ENCODE measurements at regions not wholly inside any gene's neighbourhood (a gene's known extent, or its start where the extent isn't known, plus 50 kb on each side); places are given as distances from the start of the nearest gene placed in this dataset.

DNA sequence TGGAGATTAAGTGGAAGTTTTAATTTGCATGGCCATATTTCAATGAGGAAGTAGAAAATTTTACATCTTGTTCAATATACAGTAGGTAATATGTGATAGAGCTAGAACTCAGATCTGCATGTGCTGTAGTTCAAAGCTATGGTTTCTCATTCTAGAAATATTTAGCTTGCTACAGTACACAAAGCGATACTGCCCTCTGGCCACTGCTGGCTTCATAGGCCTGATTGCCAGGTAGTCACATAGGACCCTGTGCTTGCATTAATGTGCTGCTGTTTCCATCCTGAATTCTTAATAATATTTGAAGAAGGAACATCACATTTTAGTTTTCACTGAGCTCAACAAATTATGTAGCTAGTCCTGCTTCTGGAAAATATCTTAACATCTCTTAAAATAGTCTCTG lies 87.0 kb downstream of the PLSCR2 start:
- peak; percentile 52 for DNase-seq (ENCODE audit: low read depth)

DNA sequence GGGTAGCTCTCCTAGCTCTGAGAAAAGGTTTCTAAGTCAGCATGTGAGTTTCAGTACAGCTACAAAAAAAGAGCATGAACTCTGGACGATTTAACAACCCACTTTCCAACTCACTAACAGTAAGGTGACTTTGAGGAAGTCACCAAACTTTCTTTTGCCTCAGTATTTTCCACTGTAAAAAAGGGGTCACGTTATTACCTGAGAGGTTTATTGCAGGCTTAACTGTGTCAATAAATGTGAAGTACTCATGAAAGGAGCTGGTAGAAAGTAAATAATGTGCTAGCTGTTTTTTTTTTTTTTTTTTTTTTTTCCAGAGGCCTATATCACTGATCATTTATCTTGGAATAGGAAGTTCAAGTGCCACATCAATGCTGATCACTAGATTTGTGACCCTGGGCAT lies 89.3 kb downstream of the PLSCR2 start:
- DNase-seq (ENCODE audit: low read depth) = no peak

DNA sequence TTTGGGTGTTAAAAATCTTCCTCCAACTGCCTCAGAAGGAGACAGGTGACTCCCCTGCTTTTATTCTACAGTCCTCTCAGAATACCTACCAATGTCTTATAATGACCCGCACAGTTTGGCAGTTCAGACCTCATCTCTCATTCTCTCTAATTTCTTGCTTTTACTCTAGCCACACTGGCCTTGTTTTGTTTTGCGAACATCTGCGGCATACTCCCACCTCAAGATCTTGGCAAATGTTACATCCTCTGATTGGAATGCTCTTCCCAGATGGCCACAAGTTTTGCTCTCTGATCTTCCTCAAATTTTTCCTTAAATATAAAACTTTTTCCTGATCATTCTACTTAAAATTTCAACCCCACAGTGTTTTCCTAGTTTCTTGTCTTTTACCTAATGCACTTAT lies 94.1 kb downstream of the PLSCR2 start:
- DNase-seq (ENCODE audit: low read depth) = peak; percentile 22

DNA sequence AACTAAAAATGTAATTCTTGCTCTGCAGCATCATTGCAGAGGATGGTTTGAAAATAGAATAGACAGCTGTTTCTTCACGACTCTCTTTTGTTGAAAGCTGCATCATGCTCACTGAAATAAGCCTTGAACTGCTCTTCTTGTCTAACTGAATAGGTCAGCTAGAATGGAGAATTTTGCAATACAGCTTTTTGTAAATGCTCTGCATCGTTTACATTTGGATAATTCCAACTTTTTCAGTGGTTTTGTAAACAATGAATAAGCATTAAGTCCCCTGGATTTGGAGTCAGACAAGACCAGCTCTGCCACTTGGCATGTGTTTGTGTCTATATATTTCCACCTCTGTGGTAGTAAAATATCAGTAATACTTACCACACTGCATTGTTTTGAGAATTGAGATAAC lies 95.2 kb downstream of the PLSCR2 start:
- DNase-seq (ENCODE audit: low read depth) = peak; percentile 26

DNA sequence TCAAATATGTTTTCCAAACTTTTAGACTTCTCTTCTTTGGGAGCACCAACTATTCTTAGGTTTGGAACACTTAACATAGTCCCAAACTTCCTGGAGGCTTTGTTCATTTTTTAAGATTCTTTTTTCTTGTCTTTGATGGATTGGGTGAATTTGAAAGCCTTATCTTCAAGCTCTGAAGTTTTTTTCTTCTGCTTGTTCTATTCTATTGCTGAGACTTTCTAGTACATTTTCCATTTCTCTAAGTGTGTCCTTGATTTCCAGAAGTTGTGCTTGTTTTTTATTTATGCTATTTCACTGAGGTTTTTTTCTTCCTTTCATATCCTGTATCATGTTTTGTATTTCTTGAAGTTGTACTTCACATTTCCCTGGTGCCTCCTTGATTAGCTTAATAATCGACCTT lies 97.5 kb downstream of the PLSCR2 start:
- DNase-seq (ENCODE audit: low read depth) = no peak

DNA sequence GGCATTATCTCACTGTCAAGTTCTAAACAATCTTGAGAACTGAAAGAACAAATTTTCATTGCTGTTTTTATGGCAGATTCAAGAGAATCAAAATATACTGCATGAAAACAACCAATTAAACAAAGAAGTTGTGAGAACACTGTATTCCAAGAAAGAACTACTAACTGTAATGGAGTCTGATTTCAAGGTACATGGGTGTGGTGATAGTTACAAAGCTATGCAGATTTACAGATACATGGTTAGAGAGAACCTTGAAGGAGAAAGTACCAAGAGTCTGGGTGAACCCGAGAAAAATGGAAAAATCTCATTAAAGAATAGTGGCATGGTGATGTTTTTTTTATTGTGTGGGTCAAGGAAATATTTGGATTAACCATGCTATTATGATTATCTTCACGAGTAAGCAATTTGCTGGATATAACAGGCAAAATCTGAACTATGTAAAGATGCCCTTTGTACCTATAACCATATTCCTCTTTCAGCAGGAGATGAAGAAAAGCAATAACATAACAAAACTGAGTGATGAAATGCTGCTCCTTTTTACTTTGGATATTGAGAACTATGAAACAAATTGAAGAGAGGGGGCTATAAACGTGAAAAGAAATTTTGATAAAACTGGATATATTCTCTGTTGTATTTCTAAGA lies 100.4 kb downstream of the PLSCR2 start:
- DNase-seq (ENCODE audit: low read depth) = no peak

DNA sequence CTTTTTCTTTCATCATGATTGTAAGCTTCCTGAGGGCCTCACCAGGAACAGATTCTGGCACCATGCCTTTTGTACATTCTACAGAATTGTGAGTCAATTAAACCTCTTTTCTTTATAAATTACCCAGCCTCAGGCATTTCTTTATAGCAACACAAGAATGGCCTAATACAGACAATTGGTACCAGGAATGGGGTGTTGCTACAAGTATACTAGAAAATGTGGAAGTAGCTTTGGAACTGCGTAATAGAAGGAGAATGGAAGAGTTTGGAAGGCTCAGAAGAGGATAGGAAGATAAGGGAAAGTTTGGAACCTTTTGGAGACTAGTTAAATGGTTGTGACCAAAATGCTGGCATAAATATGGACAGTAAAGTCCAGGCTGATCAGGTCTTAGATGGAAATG lies 108.9 kb upstream of the PLSCR4 start:
- DNase-seq (ENCODE audit: low read depth) = no peak

DNA sequence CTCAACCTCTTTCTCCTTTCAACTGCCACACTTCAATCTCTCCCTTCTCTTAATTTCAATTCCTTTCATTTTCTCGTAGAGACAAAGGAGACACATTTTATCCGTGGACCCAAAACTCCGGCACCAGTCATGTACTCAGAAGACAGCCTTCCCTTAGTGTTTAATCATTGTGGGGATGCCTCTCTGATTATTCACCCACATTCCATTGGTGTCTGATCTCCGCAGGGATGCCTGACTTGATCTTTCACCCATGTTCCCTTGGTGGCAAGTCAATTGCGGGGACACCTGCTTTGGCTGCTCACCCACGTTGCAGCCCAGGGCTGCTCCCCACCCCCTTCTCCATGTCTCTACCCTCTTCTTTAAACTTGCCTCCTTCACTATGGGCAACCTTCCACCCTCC lies 103.5 kb upstream of the PLSCR4 start:
- peak; percentile 79 for DNase-seq (ENCODE audit: low read depth)

DNA sequence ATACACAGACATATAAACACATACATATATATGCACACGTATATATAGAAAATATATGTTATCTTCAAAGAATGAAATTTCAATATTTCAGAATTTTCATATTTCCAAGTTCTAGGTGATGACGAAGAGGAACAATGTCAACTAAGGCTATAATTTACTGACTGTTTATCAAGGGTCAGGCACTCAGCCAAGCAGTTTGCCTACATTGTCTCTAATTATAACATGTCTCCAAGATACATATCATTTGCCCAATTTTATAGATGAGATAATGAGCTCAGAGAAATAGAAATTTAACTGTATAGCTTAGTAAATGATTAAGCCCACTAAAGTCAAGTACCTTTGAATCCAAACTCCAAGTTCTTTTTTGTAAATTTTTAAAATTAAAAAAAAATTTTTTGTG lies 99.9 kb upstream of the PLSCR4 start:
- DNase-seq (ENCODE audit: low read depth) = no peak

DNA sequence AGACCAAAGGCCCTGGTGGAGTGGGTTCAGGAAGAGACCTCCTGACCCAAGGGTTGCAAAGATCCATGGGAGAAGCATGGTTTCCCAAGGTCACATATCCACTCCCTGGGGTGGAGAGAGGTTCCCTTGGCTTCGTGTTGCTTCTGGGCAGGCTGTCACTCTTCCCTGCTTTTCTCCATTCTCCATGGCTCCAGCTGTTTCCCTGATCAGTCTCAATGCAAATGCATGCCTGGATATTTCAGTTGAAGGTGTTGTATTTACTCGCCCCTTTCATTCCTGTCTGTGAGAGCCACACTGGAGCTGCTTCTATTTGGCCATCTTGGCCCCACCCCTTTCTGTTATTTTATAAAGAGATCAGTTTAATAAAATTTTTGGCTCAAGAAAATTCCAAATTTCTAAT lies 95.0 kb upstream of the PLSCR4 start:
- no peak for DNase-seq (ENCODE audit: low read depth)

DNA sequence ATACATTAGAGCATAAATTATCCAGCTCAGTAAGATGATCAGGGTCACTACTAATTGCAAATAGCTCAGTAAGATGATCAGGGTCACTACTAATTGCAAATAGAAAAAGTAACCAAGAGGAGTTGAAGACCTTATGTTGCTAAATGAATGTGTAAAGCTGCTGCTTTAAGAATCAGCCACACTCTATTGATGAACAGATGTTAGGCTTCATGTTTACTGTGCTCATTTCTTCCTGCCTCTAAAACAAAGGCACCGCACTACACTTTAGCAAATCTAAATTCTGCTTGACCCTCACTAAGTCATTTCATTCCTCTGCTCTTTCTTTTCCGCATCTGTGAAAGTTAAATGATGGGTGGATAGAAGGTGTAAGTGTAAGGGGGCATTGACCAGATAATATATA lies 92.6 kb upstream of the PLSCR4 start:
- no peak for DNase-seq (ENCODE audit: low read depth)

DNA sequence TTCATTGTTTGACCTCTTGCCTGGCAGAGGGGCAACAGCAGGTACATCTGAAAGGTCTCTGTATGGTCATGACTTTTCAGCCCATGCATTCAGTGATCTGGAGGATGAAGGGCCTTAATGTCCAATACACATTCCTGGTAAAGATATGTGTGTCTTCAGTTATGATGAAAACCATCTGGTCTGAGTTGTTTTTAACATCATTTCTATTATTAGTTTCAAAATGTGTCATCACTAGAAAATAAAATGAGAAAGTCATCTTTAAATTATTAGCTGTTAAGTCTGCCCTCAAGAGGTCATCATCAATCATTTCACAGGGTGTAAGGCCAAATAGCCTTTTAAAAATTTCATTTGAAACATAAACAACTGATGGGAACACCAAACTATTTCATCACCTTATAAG lies 92.1 kb upstream of the PLSCR4 start:
- no peak for DNase-seq (ENCODE audit: low read depth)

DNA sequence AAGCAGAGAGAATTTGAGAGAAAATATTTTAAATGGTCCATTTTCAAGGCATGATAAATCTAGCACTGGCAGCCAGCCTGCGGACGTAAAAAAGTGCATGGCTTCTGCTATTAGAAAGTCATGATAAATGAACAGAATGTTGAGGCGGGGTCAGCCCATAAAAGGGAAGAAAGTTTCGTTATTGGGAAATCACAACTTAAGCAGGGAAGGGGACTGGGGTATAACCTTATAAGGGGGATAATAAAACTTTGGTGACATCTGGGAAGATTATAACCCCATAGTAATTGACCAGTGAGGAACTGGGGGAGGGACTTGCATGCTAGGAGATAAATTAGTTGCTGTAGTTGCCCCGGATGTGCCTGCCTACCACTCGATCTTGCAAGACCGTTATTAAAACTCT lies 88.4 kb upstream of the PLSCR4 start:
- peak; percentile 16 for DNase-seq (ENCODE audit: low read depth)

DNA sequence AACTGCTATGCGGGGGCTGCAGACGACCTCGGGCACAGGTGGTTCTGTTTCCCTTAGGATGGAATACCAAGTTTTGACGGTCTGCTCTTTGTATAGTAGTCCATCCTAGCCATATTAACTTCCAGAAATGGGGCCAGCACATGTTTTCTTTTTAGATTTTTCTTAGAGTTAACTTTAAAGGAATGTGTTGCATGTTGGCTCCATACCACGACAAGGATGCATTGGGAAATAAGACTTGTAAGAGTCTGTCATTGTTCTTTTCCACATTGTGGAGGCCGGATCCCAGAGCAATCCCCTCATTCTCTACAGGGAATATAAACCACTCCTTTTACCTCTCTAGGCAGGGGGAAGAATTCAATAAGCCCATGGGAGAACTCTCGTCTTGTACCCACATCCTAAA lies 87.1 kb upstream of the PLSCR4 start:
- DNase-seq (ENCODE audit: low read depth) = no peak

DNA sequence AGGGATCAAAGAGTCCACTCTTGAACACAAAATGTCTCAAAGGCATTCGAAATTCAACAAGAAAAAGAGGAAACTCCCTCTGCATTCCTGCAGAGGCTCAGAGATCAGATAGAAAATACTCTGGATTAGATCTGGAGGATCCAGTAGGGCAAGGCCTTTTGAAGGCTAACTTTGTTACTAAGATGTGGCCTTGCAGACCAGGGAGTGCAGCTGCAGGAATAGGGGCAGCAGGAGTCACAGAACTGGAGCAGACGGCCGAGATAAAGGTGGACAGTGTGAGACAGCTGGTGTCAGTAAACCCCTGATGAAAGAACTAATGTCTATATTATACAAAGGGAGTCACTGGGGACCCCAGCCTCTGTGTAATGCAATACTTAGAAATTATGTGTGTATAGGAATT lies 84.5 kb upstream of the PLSCR4 start:
- no peak for DNase-seq (ENCODE audit: low read depth)

DNA sequence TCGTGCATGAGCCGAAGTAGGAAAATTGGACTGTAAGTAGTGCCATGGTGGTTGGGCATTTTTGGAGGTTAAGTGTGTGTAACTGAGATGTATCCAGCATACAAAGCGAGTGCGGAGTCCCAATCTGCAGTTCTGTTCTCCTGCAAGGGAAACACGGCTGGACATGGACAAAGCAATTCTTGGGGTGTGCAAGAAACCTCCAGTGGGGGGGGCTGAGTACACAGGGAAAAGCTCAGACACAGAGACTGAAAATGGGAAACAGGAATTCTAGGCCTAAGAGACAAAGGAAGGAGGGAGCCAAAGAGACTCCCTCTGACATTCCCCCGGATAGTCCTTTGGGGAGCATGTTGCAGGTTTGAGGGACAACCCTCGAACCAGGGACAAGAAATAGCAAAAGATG lies 83.2 kb upstream of the PLSCR4 start:
- DNase-seq (ENCODE audit: low read depth) = peak; percentile 54

DNA sequence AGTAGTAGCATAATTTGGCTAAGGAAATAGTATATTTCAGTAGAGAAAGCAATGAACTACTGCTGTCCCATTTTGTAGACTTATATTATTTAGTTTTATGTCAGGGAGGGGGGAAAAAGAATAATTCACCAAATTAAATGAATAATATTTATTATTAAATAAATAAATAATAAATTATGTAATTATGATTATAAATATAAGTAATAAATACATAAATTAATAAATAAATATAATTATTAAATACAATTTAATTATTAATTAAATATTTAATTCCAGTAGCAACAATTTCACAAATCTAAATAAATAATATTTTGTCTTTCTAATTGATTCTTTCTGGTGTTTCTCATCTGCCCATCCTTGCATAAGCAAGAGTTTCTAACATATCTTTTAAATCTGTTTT lies 81.1 kb upstream of the PLSCR4 start:
- no peak for DNase-seq (ENCODE audit: low read depth)

DNA sequence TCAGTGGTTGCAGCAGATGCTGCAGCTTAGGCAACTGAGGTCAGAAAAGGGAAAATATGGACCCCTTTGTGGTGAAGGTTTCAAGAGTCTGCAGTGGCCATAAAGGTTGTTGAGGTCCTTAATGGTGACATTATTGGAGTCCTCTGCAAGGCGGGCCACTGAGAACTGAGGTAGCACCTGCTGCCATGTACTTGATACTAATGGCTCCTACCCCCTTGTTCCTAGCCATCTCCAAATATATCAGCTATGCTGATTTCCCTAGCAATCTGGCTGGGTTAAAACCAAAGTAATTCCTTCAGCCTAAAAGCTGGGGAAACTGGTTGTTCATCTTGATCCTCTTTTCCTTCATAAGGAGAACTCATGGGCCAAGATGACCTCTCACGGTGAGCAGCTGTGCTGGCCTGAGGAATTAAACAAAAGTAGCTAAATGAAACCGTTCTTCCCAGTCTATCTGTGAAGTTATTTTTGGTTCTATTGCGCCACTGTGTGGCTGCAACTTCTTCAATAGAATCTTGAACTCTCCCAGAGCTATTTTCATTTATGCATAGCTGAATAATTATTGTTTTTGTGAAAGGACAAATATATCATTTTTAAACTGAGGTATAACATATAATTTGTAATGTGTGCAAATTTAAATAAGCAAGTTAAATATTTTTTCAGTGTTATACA lies 76.1 kb upstream of the PLSCR4 start:
- DNase-seq (ENCODE audit: low read depth) = peak; percentile 74

DNA sequence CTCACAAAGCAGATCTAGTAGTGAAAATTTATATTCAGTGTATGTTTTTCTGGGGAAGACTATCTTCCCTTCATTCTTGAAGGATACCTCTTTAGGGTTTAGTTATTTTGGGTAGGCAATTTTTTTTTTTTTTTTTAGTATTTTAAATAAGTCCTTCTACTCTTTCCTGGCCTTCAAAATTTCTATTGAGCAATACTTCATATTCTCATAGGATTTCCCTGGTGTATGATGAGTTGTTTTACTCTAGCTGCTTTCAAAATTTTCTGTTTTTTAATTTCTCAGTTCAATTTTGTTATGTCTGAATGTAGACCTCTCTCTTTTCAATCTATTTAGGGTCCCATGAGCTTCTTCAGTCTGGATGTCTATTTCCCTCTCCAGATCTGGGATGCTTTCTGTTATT lies 74.3 kb upstream of the PLSCR4 start:
- DNase-seq (ENCODE audit: low read depth) = no peak

DNA sequence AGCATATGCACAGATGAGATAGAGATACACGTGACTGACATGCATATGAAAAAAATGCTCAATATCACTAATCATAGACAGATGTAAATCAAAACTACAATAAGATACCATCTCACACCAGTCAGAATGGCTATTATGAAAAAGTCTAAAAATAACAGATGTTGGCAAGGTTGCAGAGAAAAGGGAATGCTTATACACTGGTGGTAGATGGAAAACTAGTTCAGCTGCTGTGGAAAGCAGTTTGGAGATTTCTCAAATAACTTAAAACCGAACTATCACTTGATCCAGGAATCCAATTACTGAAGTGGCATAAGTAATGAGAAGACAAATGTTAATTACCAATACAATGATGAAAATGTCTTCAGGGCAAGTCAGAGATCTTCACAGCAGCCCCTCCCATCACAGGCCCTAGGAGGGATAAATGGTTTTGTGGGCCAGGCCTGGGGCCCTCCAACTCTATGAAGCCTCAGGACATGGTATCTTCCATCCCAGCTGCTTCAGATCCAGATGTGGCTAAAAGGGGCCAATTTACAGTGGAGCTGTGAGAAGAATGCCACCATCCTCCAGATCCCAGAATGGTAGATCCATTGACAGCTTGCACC lies 71.4 kb upstream of the PLSCR4 start:
- no peak for DNase-seq (ENCODE audit: low read depth)

DNA sequence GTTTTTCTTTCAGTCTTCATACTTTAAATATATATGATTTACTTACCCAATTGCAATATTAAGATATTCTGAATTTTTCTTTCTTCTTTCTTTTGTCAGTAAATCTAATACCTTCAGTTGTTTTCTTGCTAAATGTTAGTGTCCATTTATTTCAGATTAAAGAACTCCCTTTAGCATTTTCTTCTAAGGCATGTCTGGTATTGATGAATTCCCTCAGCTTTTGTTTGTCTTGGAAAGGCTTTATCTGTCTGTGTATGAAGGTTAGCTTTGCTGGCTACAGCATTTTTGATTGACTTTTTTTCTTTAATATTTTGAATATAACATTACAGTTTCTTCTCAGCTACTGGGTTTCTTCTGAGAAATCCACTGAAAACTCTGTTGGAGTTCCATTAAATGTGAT lies 64.0 kb upstream of the PLSCR4 start:
- DNase-seq (ENCODE audit: low read depth) = no peak

DNA sequence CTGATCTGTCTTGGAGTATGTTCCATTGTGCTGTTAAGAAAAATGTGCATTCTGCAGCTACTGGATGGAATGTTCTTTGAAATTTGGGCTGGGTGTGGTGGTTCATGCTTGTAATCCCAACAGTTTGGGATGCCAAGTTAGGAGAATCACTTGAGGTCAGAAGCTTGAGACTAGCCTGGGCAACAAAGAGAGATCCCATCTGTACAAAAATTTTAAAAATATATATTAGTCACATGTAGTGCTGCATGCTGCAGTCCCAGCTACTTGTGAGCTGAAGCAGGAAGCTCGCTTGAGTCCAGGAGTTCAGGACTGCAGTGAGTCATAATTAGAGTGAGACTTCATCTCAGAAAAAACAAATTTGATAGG lies 62.8 kb upstream of the PLSCR4 start:
- DNase-seq (ENCODE audit: low read depth) = peak; percentile 86

DNA sequence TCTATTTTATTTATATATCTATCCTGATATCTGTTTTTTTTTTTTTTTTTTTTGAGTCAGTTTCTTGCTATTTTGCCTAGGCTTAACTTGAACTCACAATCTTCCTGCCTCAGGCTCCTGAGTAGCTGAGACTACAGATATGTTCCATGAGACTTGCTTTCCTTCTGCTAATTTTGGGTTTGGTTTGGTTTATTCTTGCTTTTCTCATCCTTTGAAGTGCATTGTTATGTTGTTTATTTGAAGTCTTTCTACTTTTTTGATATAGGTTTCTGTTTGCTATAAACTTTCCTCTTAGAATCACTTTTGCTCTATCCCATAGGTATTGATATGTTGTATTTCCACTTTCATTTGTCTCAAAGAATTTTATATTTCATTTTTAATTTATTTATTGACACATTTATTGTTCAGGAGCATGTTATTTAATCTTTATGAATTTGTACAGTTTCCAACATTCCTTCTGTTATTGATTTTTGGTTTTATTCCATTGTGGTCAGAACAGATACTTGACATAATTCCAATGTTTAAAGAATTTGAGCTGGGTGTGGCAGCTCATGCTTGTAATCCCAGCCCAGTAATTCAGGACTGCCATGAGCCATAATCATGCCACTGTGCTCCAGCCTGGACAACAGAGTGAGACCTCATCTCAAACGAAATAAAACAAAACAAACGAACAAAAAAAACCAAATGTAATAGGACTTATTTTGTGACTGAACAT lies 62.3 kb upstream of the PLSCR4 start:
- peak; percentile 42 for DNase-seq (ENCODE audit: low read depth)

All from M059J (cell line).